ENCODE measurements at regions not wholly inside any gene's neighbourhood (a gene's known extent, or its start where the extent isn't known, plus 50 kb on each side); places are given as distances from the start of the nearest gene placed in this dataset.

DNA sequence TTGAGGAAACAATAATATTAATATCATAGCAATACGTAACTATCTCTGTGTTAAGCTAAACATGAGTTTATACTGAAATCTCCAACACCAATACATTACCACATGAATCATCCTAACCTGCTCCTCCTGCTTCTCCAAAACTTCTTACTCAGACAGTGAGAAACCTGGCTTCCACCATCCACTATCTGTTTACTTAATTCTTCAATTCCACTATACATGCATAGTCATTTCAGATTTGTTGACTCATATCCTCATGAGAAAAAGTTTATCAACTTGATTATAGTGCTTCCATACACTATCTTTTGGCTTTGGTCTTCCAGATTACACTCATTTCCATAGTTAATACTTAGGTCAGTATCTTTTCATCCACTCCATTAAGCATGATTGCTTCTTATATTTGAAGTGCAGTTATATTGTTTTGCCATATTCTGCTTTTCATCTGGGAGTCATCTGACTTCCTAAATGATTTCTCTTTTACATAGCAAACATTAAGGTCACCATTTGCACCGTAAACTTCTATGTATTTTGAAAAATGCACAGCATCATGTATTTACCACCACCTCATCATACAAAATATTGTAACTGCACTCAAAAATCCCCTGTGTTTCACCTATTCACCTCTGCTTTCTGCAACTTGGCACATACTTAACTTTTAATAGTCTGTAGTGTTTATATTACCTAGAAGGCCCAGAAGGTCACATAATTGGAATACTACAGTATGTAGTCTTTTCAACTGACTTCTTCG, 970.6 kb downstream of the DIPK2A start:
- Histone ChIP-seq H3K4me3 (ENCODE audit: low read length) (no peak overlapping the region), H2AFZ (ENCODE audit: low read depth, low read length) (no peak overlapping the region), H3K27me3 (ENCODE audit: insufficient read depth, low read depth, low read length) (no peaks in the 10 kb centered on the region), H3F3A (ENCODE audit: insufficient read depth, low read length, poor library complexity, severe bottlenecking) (no peaks in the 10 kb centered on the region), H3K9ac (ENCODE audit: low read length) (no peak overlapping the region), H3K79me2 (replicated peaks; ENCODE audit: insufficient read depth, low read length) (no peaks in the 10 kb centered on the region), H3K27ac (ENCODE audit: low read length) (no peak overlapping the region), H3K9me2 (ENCODE audit: insufficient read depth, low read length) (no peaks in the 10 kb centered on the region), H3K36me3 (ENCODE audit: insufficient read depth, low read length) (no peaks in the 10 kb centered on the region), H3K4me2 (ENCODE audit: low read length) (no peak overlapping the region), H3K9me3 (ENCODE audit: low read length) (no peaks in the 10 kb centered on the region), H4K20me1 (ENCODE audit: insufficient read depth) (no peaks in the 10 kb centered on the region)
- TF ChIP-seq RAD21 (conservative IDR thresholded peaks at IDR 0.05) (no peak), TAF1 (IDR thresholded peaks at IDR 0.05; ENCODE audit: low read depth) (no peak), POLR2AphosphoS5 (IDR thresholded peaks at IDR 0.05) (no peak), SMC3 (conservative IDR thresholded peaks at IDR 0.05; ENCODE audit: poor library complexity) (no peak), EP300 (conservative IDR thresholded peaks at IDR 0.05; ENCODE audit: poor library complexity, severe bottlenecking) (no peak), MXI1 (conservative IDR thresholded peaks at IDR 0.05; ENCODE audit: poor library complexity, severe bottlenecking) (no peak), EZH2 (IDR thresholded peaks at IDR 0.05; ENCODE audit: borderline replicate concordance, insufficient read depth, low read length, poor library complexity, severe bottlenecking) (no peak)
- TF ChIP-seq, protein P1, sequence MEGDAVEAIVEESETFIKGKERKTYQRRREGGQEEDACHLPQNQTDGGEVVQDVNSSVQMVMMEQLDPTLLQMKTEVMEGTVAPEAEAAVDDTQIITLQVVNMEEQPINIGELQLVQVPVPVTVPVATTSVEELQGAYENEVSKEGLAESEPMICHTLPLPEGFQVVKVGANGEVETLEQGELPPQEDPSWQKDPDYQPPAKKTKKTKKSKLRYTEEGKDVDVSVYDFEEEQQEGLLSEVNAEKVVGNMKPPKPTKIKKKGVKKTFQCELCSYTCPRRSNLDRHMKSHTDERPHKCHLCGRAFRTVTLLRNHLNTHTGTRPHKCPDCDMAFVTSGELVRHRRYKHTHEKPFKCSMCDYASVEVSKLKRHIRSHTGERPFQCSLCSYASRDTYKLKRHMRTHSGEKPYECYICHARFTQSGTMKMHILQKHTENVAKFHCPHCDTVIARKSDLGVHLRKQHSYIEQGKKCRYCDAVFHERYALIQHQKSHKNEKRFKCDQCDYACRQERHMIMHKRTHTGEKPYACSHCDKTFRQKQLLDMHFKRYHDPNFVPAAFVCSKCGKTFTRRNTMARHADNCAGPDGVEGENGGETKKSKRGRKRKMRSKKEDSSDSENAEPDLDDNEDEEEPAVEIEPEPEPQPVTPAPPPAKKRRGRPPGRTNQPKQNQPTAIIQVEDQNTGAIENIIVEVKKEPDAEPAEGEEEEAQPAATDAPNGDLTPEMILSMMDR (IDR thresholded peaks at IDR 0.05; ENCODE audit: poor library complexity, severe bottlenecking): no peak
- TF ChIP-seq, protein P2, sequence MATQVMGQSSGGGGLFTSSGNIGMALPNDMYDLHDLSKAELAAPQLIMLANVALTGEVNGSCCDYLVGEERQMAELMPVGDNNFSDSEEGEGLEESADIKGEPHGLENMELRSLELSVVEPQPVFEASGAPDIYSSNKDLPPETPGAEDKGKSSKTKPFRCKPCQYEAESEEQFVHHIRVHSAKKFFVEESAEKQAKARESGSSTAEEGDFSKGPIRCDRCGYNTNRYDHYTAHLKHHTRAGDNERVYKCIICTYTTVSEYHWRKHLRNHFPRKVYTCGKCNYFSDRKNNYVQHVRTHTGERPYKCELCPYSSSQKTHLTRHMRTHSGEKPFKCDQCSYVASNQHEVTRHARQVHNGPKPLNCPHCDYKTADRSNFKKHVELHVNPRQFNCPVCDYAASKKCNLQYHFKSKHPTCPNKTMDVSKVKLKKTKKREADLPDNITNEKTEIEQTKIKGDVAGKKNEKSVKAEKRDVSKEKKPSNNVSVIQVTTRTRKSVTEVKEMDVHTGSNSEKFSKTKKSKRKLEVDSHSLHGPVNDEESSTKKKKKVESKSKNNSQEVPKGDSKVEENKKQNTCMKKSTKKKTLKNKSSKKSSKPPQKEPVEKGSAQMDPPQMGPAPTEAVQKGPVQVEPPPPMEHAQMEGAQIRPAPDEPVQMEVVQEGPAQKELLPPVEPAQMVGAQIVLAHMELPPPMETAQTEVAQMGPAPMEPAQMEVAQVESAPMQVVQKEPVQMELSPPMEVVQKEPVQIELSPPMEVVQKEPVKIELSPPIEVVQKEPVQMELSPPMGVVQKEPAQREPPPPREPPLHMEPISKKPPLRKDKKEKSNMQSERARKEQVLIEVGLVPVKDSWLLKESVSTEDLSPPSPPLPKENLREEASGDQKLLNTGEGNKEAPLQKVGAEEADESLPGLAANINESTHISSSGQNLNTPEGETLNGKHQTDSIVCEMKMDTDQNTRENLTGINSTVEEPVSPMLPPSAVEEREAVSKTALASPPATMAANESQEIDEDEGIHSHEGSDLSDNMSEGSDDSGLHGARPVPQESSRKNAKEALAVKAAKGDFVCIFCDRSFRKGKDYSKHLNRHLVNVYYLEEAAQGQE (IDR thresholded peaks at IDR 0.05; ENCODE audit: borderline replicate concordance): no peak

DNA sequence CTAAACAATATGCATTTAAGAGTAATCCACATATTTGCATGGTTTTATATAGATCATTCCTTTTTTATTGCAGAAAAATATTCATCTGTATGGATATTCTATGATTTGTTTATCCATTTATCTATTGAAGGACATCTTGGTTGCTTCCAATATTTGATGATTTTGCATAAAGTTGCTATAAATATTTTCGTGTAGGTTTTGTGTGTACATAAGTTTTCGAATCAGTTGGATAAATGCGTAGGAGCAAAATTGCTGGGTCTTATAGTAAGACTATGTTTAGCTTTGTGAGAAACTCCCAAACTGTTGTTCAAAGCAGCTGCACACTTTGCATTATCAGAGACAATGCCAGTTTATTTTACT, 971.2 kb downstream of the DIPK2A start:
- H3K9me3 ChIP-seq (ENCODE audit: low read length): no peaks in the 10 kb centered on the region
- no peak overlapping the region for H3K4me3 ChIP-seq (ENCODE audit: low read length)
- no peaks in the 10 kb centered on the region for H3K79me2 ChIP-seq (replicated peaks; ENCODE audit: insufficient read depth, low read length)
- no peak overlapping the region for H3K27ac ChIP-seq (ENCODE audit: low read length)
- no peaks in the 10 kb centered on the region for H3K9me2 ChIP-seq (ENCODE audit: insufficient read depth, low read length)
- no peaks in the 10 kb centered on the region for H3K27me3 ChIP-seq (ENCODE audit: insufficient read depth, low read depth, low read length)
- H3K4me2 ChIP-seq (ENCODE audit: low read length): no peak overlapping the region
- no peaks in the 10 kb centered on the region for H3F3A ChIP-seq (ENCODE audit: insufficient read depth, low read length, poor library complexity, severe bottlenecking)
- no peaks in the 10 kb centered on the region for H4K20me1 ChIP-seq (ENCODE audit: insufficient read depth)
- no peaks in the 10 kb centered on the region for H3K36me3 ChIP-seq (ENCODE audit: insufficient read depth, low read length)
- no peak overlapping the region for H3K9ac ChIP-seq (ENCODE audit: low read length)
- no peak overlapping the region for H2AFZ ChIP-seq (ENCODE audit: low read depth, low read length)
- TF ChIP-seq EP300 (conservative IDR thresholded peaks at IDR 0.05; ENCODE audit: poor library complexity, severe bottlenecking) (no peak), SMC3 (conservative IDR thresholded peaks at IDR 0.05; ENCODE audit: poor library complexity) (no peak), MXI1 (conservative IDR thresholded peaks at IDR 0.05; ENCODE audit: poor library complexity, severe bottlenecking) (no peak), RAD21 (conservative IDR thresholded peaks at IDR 0.05) (no peak), POLR2AphosphoS5 (IDR thresholded peaks at IDR 0.05) (no peak), TAF1 (IDR thresholded peaks at IDR 0.05; ENCODE audit: low read depth) (no peak), EZH2 (IDR thresholded peaks at IDR 0.05; ENCODE audit: borderline replicate concordance, insufficient read depth, low read length, poor library complexity, severe bottlenecking) (no peak)
- TF ChIP-seq, protein P1 (IDR thresholded peaks at IDR 0.05; ENCODE audit: poor library complexity, severe bottlenecking): no peak
- TF ChIP-seq, protein P2 (IDR thresholded peaks at IDR 0.05; ENCODE audit: borderline replicate concordance): no peak
